ENCODE measurements at regions not wholly inside any gene's neighbourhood (a gene's known extent, or its start where the extent isn't known, plus 50 kb on each side); places are given as distances from the start of the nearest gene placed in this dataset.

DNA sequence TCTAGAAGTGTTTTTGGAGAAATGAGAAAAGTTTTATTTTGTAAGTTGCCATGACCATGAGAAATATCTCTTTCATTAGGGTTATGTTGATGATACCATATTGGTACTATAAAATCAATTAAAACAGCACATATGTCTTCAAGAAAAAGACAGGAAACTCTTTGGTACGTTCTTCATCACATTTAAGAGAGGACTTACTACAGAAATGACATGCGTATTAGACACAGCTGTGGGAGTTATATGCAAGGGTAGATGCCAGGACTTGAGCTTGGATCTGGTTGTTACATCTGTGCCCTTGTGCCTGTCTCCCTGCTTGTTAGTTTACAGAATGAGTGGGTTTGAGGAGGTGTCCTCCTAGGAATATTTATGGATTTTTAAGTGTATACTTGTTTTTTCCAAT, 103.4 kb upstream of the P2RY1 start (continued):
- TF ChIP-seq CTCF (IDR thresholded peaks at IDR 0.05) (no peak), HDAC2 (IDR thresholded peaks at IDR 0.05) (no peak), SMC3 (IDR thresholded peaks at IDR 0.05) (no peak)
- TF ChIP-seq, protein P1, sequence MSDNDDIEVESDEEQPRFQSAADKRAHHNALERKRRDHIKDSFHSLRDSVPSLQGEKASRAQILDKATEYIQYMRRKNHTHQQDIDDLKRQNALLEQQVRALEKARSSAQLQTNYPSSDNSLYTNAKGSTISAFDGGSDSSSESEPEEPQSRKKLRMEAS (IDR thresholded peaks at IDR 0.05), result no peak
- TF ChIP-seq, protein P2, sequence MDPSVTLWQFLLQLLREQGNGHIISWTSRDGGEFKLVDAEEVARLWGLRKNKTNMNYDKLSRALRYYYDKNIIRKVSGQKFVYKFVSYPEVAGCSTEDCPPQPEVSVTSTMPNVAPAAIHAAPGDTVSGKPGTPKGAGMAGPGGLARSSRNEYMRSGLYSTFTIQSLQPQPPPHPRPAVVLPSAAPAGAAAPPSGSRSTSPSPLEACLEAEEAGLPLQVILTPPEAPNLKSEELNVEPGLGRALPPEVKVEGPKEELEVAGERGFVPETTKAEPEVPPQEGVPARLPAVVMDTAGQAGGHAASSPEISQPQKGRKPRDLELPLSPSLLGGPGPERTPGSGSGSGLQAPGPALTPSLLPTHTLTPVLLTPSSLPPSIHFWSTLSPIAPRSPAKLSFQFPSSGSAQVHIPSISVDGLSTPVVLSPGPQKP (IDR thresholded peaks at IDR 0.05; ENCODE audit: low read depth, low read length), result no peak

DNA sequence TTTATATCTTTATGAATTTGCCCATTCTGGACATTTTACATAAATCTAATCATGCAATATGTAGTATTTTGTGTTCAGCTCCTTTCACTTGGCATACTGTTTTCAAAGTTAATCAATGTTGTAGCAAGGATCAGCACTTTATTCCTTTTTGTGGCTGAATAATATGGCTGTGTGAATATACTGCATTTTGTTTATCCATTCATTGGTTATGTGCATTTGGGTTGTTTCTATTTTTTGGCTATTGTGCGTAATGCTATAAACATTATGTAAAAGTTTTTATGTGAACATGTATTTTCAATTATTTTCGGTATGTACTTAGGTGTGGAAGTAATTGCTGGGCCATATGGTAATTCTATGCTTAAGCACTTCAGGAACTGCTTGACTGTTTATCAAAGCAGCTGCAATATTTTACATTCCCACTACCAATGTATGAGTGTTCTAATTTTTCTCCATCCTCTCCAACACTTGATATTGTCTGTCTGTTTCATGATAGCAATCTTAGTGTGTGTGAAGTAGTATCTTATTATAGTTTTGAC, 101.3 kb upstream of the P2RY1 start:
- ATAC-seq, result no peak
- no peak overlapping the region for H3K4me3 ChIP-seq
- TF ChIP-seq MYC (IDR thresholded peaks at IDR 0.05; ENCODE audit: borderline replicate concordance, low read length) (no peak), HES2 (IDR thresholded peaks at IDR 0.05) (no peak), REST (IDR thresholded peaks at IDR 0.05) (no peak), E2F6 (IDR thresholded peaks at IDR 0.05; ENCODE audit: borderline replicate concordance, low read depth) (no peak), TFCP2L1 (CRISPR knock-in tag; IDR thresholded peaks at IDR 0.05) (no peak), NPAS2 (CRISPR knock-in tag; IDR thresholded peaks at IDR 0.05; ENCODE audit: borderline replicate concordance) (no peak), SREBF2 (IDR thresholded peaks at IDR 0.05) (no peak), ZNF302 (CRISPR knock-in tag; IDR thresholded peaks at IDR 0.05) (no peak), CBX2 (IDR thresholded peaks at IDR 0.05; ENCODE audit: borderline replicate concordance, low read depth) (no peak), ZC3H11A (IDR thresholded peaks at IDR 0.05) (no peak)
- TF ChIP-seq, protein P3, sequence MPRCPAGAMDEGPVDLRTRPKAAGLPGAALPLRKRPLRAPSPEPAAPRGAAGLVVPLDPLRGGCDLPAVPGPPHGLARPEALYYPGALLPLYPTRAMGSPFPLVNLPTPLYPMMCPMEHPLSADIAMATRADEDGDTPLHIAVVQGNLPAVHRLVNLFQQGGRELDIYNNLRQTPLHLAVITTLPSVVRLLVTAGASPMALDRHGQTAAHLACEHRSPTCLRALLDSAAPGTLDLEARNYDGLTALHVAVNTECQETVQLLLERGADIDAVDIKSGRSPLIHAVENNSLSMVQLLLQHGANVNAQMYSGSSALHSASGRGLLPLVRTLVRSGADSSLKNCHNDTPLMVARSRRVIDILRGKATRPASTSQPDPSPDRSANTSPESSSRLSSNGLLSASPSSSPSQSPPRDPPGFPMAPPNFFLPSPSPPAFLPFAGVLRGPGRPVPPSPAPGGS (IDR thresholded peaks at IDR 0.05), result no peak
- ChIA-PET CTCF (no interaction called here), POLR2A (no interaction called here)
- H3K9me3 ChIP-seq, result no peaks in the 10 kb centered on the region
- H3K27ac ChIP-seq, result no peak overlapping the region
- DNase-seq (ENCODE audit: low read depth in 1 of 2, low spot score in 1 of 2), result no peak
- H3K4me1 ChIP-seq, result no peaks in the 10 kb centered on the region
- WGBS (ENCODE audit: missing lambda C conversion rate), result 43% methylated on average over 2 of the region's 2 CpGs
- FAIRE-seq, result no peak
- no peak overlapping the region for H3K4me2 ChIP-seq

Data from A549 (cell line).